GM18505 (cell line): ENCODE measurements at regions not wholly inside any gene's neighbourhood (a gene's known extent, or its start where the extent isn't known, plus 50 kb on each side); places are given as distances from the start of the nearest gene placed in this dataset.

Experiments used
- ATAC-seq: cut with Tn5 transposase; IDR thresholded peaks from one replicate; pipeline ENCODE4 v1.9.1; 2021; ENCODE audit not compliant: unreplicated experiment
- POLR2A ChIP-seq: IDR thresholded peaks from 4 replicates; pipeline ENCODE4 v1.6.1; 2011; ENCODE audit warnings: borderline replicate concordance; ENCODE audit not compliant: insufficient read depth, insufficient read length; ENCODE audit errors: extremely low read depth

DNA sequence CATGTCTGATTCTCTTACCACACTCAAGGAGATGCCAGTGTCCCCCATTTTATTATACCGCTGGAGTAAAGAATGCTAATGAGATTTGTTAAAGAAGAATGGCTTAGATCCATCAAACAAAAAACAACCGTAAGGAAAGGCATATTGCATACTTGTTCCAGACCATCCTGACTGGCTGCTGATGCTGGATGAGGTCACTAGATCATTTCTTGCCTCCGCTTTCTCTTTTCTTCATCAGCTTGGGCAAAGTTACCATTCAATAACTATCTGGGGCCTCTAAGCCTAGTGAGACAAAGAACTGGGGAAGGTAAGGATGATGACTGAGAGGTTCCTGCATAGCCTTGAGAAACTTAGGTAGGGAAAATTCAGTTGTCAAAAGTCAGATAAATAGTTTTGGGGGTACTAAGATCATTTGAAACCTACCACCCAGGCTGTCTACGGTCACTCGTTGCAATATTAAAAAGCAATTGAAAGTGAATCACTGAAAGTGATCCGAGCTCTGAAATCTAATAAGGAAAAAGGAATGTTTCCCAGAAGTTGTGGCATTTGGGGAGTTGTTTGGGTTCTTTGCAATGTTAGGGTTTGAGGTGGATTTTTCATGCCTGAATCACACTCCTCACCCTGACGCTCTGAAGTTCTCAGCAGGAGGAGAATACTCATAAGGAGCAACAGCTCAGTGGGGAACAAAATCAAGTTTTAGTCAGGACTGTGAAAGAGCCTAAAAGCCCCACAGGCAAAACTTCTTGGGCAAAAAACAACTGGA, 176.8 kb downstream of the HHIPL2 start:
- no peak for ATAC-seq
- TF ChIP-seq POLR2A: no peak

DNA sequence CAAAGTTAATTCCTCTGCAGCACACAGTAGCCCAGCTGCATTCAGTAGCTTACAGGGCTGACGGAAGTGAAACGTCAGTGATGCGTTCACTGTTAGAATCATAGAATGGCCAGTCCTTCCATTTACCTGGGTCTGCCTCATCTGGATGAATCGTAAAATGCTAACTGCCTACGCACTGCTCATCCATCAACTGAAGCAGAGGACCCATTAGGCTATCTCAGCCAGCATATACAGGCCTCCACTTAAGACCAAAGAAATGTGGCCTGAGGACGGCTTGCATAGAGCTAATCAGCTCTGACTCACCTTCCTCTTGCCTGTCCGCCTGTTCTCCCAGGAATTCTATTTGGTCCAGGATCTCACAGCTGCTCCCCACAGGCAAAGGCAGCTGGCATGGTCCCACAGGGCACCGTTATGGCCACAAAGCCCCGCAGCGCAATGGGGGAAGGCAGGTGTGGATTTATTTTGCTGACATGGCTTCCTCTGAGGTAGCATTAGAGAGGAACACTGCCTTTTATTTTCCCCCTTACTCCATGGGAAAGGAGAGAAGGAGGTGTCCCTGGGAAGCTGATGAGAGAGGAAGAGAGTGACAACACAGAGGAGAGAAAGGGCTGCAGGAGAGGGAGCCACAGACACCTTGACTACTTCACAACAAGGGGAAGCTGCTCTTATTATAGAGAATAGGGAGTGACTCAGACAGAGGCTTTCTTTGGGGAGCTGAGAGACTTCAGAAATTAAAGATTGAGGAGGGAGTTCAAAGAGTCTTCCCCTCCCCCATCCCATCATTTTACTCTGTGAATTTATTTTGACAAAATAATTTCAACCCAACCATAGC, 177.6 kb downstream of the HHIPL2 start:
- no peak for TF ChIP-seq POLR2A
- ATAC-seq: no peak

DNA sequence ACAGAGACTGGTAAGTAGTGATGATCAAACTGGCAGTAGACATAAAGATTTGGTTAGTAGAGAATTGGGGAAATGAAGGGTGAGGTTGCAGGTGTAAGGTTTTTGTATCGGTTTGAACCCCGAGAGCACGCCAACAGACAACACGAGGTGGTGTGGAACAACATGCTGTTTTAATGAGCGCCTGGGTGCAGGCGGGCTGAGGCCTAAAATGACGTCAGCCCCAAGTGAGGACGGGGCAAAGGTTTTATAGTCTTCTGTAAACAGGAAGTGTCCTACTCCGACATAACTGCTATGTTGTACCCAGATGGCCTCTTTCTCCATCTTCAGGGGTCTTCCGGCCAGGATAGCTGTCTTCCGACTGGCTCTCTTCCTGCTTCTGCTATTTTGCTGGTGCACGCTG, 178.8 kb downstream of the HHIPL2 start:
- TF ChIP-seq POLR2A: no peak
- ATAC-seq: no peak

DNA sequence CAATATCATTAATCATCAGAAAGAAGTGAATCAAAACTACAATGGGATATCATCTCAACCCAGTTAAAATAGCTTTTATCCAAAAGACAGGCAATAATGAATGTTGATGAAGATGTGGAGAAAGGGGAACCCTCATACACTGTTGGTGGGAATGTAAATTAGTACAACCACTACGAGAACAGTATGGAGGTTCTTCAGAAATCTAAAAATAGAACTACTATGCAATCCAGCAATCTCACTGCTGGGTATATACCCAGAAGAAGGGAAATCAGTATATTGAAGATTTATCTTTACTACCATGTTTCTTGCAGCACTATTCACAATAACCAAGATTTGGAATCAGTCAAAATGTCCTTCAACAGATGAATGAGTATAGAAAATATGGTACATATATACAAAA, 189.8 kb downstream of the HHIPL2 start:
- no peak for TF ChIP-seq POLR2A
- no peak for ATAC-seq

DNA sequence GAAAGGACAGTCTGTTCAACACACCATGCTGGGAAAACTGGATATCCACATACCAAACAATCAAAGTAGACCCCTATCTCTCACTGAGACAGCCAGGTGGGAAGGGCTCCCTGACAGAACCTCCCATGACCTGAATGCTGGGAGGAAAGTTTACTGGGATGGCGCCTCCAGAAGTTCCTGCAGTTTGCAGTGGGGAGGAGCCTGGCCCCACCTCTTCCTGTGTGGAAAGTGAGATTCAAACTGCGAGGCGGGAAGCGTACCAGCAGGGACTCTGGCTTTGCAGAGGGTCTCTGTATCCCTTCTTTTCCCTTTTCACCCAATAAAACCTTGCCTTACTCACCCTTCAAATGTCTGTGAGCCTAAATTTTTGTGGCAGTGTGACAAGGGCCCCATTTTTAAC, 190.7 kb downstream of the HHIPL2 start:
- ATAC-seq: no peak
- TF ChIP-seq POLR2A: no peak

DNA sequence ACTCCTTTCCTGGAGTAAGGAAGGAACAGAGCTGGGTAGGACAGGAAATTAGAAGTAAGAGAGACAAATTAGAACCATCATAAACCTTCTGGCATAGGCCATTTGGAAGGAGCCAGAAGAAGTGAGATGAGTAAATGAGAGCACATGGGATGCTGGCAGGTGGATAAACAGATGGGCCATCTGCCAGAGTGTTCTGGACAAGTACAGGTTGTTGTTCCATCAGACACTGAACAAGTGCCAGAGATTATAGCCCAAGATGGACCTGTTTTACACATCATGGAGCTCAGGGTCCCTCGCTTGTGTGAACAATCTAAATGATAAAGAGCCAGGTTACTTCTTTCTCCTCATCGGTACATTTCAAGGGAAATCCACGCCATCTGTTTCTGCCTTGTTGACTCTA, 200.3 kb downstream of the HHIPL2 start:
- no peak for TF ChIP-seq POLR2A
- ATAC-seq: no peak

DNA sequence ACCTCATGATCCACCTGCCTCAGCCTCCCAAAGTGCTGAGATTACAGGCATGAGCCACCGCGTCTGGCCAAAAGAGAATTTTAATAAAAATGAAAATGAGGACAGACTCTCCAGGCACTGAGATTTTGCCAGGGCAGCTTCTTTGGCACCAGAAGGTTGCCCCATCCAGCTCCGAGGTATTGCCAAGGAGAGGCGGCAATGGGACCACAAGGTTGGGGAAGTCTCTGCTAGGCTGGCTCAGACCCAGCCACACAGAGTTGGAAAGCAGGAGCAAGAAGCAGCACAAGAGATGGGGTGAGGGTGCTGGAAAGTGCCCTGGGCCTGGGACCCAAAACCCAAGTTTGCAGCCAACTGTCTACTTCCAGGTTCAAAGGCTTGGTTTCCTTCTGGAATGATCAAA, 200.9 kb downstream of the HHIPL2 start:
- ATAC-seq: no peak

DNA sequence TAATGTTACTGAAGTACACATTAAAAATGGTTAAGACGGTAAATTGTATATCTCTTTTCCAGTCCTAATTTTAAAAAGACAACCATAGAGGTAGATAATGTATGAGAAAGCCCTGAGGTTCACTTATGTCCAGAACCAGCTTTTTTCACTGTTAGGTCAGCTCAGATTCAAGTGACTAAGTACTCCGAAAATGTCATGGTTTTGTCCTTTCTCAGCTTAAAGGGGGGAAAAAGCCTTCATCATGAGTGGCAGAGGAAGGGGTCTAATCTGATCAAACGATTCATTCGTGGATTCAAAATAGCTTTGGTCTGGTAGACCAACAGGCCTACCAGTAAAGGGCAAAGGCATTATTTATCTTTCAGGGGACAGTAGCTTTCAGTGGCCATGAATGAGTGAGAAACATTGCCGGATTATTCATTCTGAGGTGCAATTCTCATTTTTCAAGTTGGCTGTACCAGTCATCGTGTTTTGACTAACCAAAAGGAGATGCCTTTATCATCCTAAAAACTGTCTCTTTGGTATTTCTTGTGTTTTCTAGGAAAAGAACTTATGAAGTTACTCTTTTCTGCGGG, 208.4 kb downstream of the HHIPL2 start:
- TF ChIP-seq POLR2A: no peak
- ATAC-seq: no peak

More for the DNA sequence above, 200.9 kb downstream of the HHIPL2 start:
- no peak for TF ChIP-seq POLR2A

DNA sequence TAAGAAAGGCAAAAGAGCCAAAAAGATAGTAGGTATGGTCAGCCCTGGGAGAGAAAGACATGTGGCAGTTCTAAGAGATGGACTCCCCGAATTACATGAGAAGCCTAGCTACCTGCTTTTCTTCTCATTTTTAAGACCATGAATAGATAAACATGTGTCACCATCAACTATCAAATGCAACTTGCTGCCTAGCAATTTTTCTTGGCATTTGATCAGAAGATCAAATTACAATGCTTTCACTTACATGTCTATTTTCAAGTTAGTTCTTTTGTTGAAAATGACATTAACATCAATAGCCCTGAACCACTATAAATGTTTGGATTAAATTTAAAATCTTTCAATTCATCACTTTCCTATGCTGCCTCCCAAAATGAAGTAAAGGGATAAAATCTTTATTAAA, 212.3 kb downstream of the HHIPL2 start:
- TF ChIP-seq POLR2A: no peak
- ATAC-seq: no peak

DNA sequence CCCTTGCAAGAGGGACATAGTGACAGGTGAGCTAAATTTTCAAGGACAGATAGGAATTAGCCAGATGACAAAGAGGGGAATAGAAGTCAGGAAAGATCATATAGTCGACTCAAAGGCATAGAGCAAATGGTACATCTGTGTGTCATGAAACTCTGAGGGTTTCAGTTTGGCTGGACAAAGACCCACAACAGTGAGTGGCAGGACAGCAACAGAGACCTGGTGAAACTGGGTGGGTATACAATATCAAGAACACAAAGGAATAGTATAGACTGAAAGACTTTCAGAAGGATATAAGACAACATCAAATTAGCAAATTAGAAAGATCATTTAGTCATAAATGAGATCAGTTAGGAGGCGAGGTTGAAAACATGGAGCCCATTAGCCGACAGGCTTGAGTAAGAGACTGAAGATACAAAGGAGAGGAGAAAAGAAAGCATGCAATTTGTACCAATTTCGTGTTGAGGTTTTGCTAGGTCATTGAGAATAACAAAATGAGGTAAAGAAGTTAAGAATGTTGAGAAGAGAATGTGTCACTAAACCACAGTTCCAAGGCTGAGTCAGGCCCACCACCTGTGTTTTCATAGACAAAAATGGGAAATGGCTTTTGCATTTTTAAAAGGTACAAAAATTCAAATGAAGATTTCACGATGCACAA, 213.8 kb downstream of the HHIPL2 start:
- ATAC-seq: no peak
- TF ChIP-seq POLR2A: no peak

DNA sequence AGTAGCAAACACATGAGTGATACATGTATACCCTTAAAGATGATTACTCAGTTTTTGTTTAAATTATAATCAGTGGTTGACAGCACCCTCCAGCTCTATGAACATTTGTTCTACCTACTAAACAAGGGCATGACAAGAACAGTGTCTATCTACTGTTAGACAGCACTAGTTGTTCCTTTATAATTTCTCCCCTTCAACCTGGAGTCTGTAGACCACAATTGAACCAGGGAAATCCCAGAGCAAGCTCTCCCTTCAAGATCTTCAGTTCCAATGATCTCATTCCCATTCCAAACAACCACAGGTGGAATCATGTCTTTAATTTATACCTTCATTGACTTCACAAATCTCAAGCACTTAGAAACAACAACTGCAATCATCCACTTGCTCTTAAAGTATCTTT, 216.1 kb downstream of the HHIPL2 start:
- TF ChIP-seq POLR2A: no peak
- no peak for ATAC-seq

DNA sequence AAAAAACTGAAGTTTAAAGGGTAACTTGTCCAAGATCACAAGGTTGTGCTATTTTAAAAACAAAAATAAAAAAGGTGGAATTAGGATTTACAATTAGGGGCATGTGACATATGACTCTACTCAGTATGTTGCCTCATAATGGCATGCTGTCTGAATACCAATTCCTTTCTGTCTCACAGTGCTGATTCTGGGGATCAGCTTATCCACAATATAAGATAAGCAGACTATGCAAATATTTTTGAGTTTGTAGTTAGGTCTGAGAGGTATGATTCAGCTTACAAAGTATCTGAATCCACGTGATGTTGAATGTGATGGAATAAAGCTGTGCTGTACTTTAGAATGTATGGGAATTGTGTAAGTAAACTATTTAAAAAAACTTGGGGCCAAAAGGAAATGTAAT, 216.6 kb downstream of the HHIPL2 start:
- TF ChIP-seq POLR2A: no peak
- ATAC-seq: no peak

DNA sequence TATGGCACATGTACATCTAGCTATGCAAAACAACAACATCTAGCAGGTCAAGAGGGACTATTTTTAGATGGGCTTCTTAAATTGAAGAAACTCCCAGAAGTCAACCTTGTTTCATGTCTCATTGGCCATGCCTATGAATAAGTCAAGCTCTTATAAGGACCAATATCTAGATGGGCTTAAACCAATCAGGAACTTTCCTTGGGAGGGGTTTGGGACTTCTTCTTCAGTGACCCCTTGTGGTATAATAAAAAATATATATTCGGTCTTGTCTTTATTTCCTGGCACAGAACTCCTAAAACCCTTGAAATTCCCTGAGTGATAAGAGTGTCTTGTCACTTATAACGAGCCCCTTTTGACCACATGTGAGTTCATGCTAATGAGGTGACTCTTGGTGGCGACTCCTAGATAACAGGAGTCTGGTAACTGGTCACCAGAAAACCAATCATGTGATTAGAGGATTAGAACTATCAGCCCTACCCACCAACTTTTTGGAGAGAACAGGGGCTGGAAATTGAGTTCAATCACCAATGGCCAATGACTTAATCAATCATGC, 218.3 kb downstream of the HHIPL2 start:
- ATAC-seq: no peak
- TF ChIP-seq POLR2A: no peak
